Esophagus muscularis mucosa (tissue), 4 donors: ENCODE measurements at regions not wholly inside any gene's neighbourhood (a gene's known extent, or its start where the extent isn't known, plus 50 kb on each side); places are given as distances from the start of the nearest gene placed in this dataset.

Source experiments
- DNase-seq: peaks from one replicate; pipeline ENCODE4 v3.0.0-alpha.2; 2017; ENCODE audit errors: extremely low spot score
- H3K27ac ChIP-seq, 4 donors: fragments of 200-600 bp; sonication (generic); replicated peaks in 1 of 4; 1 replicate in 3 of 4; 2 replicates in 1 of 4; pipeline ENCODE4 v1.5.1; 2016 to 2019; ENCODE audit warnings: mild to moderate bottlenecking in 1 of 4
- H3K27me3 ChIP-seq, 4 donors: fragments of 200-600 bp; sonication (generic); one replicate each; pipeline versions ENCODE4 v1.5.1 to v1.6.0; 2016 to 2019
- H3K36me3 ChIP-seq, 4 donors: fragments of 200-600 bp; sonication (generic); one replicate each; pipeline ENCODE4 v1.5.1; 2016 to 2019
- H3K4me1 ChIP-seq, 4 donors: fragments of 200-600 bp; sonication (generic); one replicate each; pipeline ENCODE4 v1.5.1; 2016 to 2019
- H3K4me3 ChIP-seq, 4 donors: fragments of 200-600 bp; sonication (generic); 1 replicate in 2 of 4; 2 replicates in 2 of 4; pipeline ENCODE4 v1.5.1; 2016 to 2019; ENCODE audit warnings: mild to moderate bottlenecking in 4 of 4, moderate library complexity in 1 of 4
- H3K9me3 ChIP-seq, 4 donors: fragments of 200-600 bp; sonication (generic); 1 replicate in 3 of 4; 2 replicates in 1 of 4; pipeline ENCODE4 v1.5.1; 2016 to 2019
- CTCF ChIP-seq, 3 experiments: fragments of 200-600 bp in 2 of 3; fragments of 450-650 bp in 1 of 3; sonication (generic) in 2 of 3; IDR thresholded peaks; one replicate each; pipeline ENCODE4 v1.5.1; 2017 to 2019; ENCODE audit warnings: antibody characterized with exemption in 3 of 3, mild to moderate bottlenecking in 2 of 3, moderate library complexity in 1 of 3
- EP300 ChIP-seq: sonication (generic); formaldehyde crosslinking; IDR thresholded peaks from one replicate; pipeline ENCODE4 v1.6.1; 2017; ENCODE audit warnings: antibody characterized with exemption
- POLR2A ChIP-seq: fragments of 450-650 bp; IDR thresholded peaks from one replicate; pipeline ENCODE4 v1.6.1; 2017; ENCODE audit warnings: antibody characterized with exemption, moderate library complexity, mild to moderate bottlenecking, low read depth
- POLR2AphosphoS5 ChIP-seq, 2 donors: sonication (generic); formaldehyde crosslinking; IDR thresholded peaks; one replicate each; pipeline ENCODE4 v1.6.1; 2017; ENCODE audit warnings: antibody characterized with exemption in 2 of 2
- WGBS: methylation state at CpG from one replicate; pipeline ENCODE4 v1.1.5; 2018; 5-methylcytosine and 5-hydroxymethylcytosine counted together
- intact Hi-C: fragments of 100-400 bp; cut with DNase I; formaldehyde crosslinking; loops from one replicate; pipeline ENCODE4 v1.15.1; 2023

- no peak overlapping the region for H3K27ac ChIP-seq
- DNase-seq: no peak
- intact Hi-C loops: no loop called here
- H3K36me3 ChIP-seq: no peaks in the 10 kb centered on the region
- no peak for TF ChIP-seq EP300
- TF ChIP-seq POLR2AphosphoS5 (IDR thresholded peaks at IDR 0.05): no peak
- no peak overlapping the region for H3K4me3 ChIP-seq
- 86% methylated on average over 3 of the region's 3 CpGs for WGBS
- H3K9me3 ChIP-seq: no peaks in the 10 kb centered on the region
- H3K27me3 ChIP-seq: no peaks in the 10 kb centered on the region
- H3K4me1 ChIP-seq: peaks cover 5 to 13% (median 9%) of the 10 kb centered on the region in 4 donors
Measured at GRCh38 chr11:15710580-15711275, 596.0 kb downstream of the INSC start.

GRCh38 chr11:15711311-15711710, 596.6 kb downstream of the INSC start:
- Histone ChIP-seq H3K27ac (no peak overlapping the region), H3K27me3 (no peaks in the 10 kb centered on the region), H3K9me3 (no peaks in the 10 kb centered on the region), H3K4me3 (no peak overlapping the region), H3K4me1 (peaks cover 5 to 13% (median 9%) of the 10 kb centered on the region in 4 donors), H3K36me3 (no peaks in the 10 kb centered on the region)
- 75% methylated on average over 2 of the region's 2 CpGs for WGBS
- intact Hi-C loops: no loop called here
- TF ChIP-seq EP300 (no peak), CTCF (IDR thresholded peaks at IDR 0.05) (no peak), POLR2A (no peak), POLR2AphosphoS5 (IDR thresholded peaks at IDR 0.05) (no peak)
- DNase-seq: no peak

GRCh38 chr11:15714641-15715399, 600.1 kb downstream of the INSC start:
- TF ChIP-seq EP300 (no peak), POLR2AphosphoS5 (IDR thresholded peaks at IDR 0.05) (no peak), POLR2A (no peak), CTCF (IDR thresholded peaks at IDR 0.05) (no peak)
- intact Hi-C loops: no loop called here
- Histone ChIP-seq H3K27ac (no peak overlapping the region), H3K4me3 (no peak overlapping the region), H3K9me3 (no peaks in the 10 kb centered on the region), H3K36me3 (no peaks in the 10 kb centered on the region), H3K27me3 (no peaks in the 10 kb centered on the region), H3K4me1 (no peaks in the 10 kb centered on the region)
- no peak for DNase-seq
- 86% methylated on average over 6 of the region's 6 CpGs for WGBS

GRCh38 chr11:15716550-15716949, 601.8 kb downstream of the INSC start:
- WGBS: 74% methylated on average over 2 of the region's 2 CpGs
- no peak overlapping the region for H3K4me3 ChIP-seq
- intact Hi-C loops: no loop called here
- no peaks in the 10 kb centered on the region for H3K4me1 ChIP-seq
- H3K27me3 ChIP-seq: no peaks in the 10 kb centered on the region
- no peaks in the 10 kb centered on the region for H3K9me3 ChIP-seq
- TF ChIP-seq CTCF (IDR thresholded peaks at IDR 0.05) (no peak), POLR2AphosphoS5 (IDR thresholded peaks at IDR 0.05) (no peak), POLR2A (no peak), EP300 (no peak)
- H3K36me3 ChIP-seq: no peaks in the 10 kb centered on the region
- H3K27ac ChIP-seq: no peak overlapping the region
- DNase-seq: no peak

- no peaks in the 10 kb centered on the region for H3K4me1 ChIP-seq
- 72% methylated on average over 5 of the region's 5 CpGs for WGBS
- no peaks in the 10 kb centered on the region for H3K9me3 ChIP-seq
- H3K27ac ChIP-seq: no peak overlapping the region
- TF ChIP-seq EP300 (no peak), POLR2AphosphoS5 (IDR thresholded peaks at IDR 0.05) (no peak)
- H3K4me3 ChIP-seq: no peak overlapping the region
- intact Hi-C loops: no loop called here
- no peaks in the 10 kb centered on the region for H3K36me3 ChIP-seq
- no peak for DNase-seq
- no peaks in the 10 kb centered on the region for H3K27me3 ChIP-seq
Measured at GRCh38 chr11:15720460-15720859, 605.7 kb downstream of the INSC start.
